Panc1 (cell line): ENCODE measurements at regions not wholly inside any gene's neighbourhood (a gene's known extent, or its start where the extent isn't known, plus 50 kb on each side); places are given as distances from the start of the nearest gene placed in this dataset.

Experiments
- CTCF ChIP-seq: fragments of 450-650 bp; IDR thresholded peaks from 2 replicates; pipeline ENCODE4 v1.5.1; 2017; ENCODE audit warnings: mild to moderate bottlenecking
- POLR2AphosphoS5 ChIP-seq: IDR thresholded peaks from 2 replicates; pipeline ENCODE4 v1.6.1; 2012; ENCODE audit warnings: mild to moderate bottlenecking, low read depth, low read length, moderate library complexity
- SIN3A ChIP-seq: IDR thresholded peaks from 2 replicates; pipeline ENCODE4 v1.6.1; 2012; ENCODE audit warnings: low read depth, mild to moderate bottlenecking, low read length, moderate library complexity, borderline replicate concordance; ENCODE audit not compliant: insufficient read depth
- TCF7L2 ChIP-seq: IDR thresholded peaks from 2 replicates; pipeline ENCODE4 v1.6.1; 2011; ENCODE audit warnings: mild to moderate bottlenecking, low read depth, low read length, inconsistent platforms
- TF ChIP-seq, protein P1 (sequence below), 2 experiments: IDR thresholded peaks; 2 replicates each; pipeline ENCODE4 v1.6.1; 2011 to 2012; ENCODE audit warnings: low read depth in 2 of 2, control low read depth in 1 of 2, low read length in 1 of 2, mild to moderate bottlenecking in 1 of 2, moderate library complexity in 1 of 2; ENCODE audit not compliant: insufficient read depth in 1 of 2

- no peak for TF ChIP-seq CTCF
- TF ChIP-seq POLR2AphosphoS5, result no peak
- no peak for TF ChIP-seq TCF7L2
- TF ChIP-seq, protein P1, sequence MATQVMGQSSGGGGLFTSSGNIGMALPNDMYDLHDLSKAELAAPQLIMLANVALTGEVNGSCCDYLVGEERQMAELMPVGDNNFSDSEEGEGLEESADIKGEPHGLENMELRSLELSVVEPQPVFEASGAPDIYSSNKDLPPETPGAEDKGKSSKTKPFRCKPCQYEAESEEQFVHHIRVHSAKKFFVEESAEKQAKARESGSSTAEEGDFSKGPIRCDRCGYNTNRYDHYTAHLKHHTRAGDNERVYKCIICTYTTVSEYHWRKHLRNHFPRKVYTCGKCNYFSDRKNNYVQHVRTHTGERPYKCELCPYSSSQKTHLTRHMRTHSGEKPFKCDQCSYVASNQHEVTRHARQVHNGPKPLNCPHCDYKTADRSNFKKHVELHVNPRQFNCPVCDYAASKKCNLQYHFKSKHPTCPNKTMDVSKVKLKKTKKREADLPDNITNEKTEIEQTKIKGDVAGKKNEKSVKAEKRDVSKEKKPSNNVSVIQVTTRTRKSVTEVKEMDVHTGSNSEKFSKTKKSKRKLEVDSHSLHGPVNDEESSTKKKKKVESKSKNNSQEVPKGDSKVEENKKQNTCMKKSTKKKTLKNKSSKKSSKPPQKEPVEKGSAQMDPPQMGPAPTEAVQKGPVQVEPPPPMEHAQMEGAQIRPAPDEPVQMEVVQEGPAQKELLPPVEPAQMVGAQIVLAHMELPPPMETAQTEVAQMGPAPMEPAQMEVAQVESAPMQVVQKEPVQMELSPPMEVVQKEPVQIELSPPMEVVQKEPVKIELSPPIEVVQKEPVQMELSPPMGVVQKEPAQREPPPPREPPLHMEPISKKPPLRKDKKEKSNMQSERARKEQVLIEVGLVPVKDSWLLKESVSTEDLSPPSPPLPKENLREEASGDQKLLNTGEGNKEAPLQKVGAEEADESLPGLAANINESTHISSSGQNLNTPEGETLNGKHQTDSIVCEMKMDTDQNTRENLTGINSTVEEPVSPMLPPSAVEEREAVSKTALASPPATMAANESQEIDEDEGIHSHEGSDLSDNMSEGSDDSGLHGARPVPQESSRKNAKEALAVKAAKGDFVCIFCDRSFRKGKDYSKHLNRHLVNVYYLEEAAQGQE (IDR thresholded peaks at IDR 0.05; ENCODE audit: insufficient read depth in 1 of 2, low read depth in 2 of 2, low read length in 1 of 2), result no peak
- no peak for TF ChIP-seq SIN3A
These were observed 121.3 kb upstream of the OSMR start for GRCh38 chr5:38724301-38725030.
